AG09309 (cell line): ENCODE measurements at regions not wholly inside any gene's neighbourhood (a gene's known extent, or its start where the extent isn't known, plus 50 kb on each side); places are given as distances from the start of the nearest gene placed in this dataset.

ENCODE experiments used
- DNase-seq: peaks from one replicate; pipeline ENCODE4 v3.0.0-alpha.2; 2010; ENCODE audit warnings: low read depth
- H3K4me3 ChIP-seq: 2 replicates; pipeline ENCODE4 v1.5.1; 2011; ENCODE audit warnings: mild to moderate bottlenecking, low read depth, low read length, moderate library complexity; ENCODE audit not compliant: control insufficient read depth
- TF ChIP-seq, protein P1 (sequence below): IDR thresholded peaks from 2 replicates; pipeline ENCODE4 v1.5.1; 2011; ENCODE audit warnings: mild to moderate bottlenecking, low read depth, low read length, inconsistent platforms; ENCODE audit not compliant: insufficient read depth, control insufficient read depth; ENCODE audit errors: missing control alignments

DNA sequence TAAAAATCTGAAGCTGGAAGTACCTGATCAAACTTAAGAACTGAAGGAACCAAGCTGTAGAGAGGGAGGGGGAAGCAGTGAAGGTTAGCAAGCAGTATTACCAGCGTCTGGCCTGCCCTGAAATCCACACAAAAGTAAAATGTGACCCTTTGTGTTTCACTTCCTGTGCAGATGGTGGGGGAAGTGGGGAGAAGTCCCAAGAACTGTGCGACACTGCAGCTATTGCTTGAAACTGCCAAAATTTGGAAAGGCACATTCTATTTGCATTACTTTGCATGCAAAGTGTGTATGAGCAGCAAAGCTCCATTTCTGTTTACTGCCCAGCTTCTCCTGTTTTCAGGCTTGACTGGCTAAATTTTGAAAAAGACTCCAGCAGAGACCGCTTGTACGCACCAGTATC is 72.1 kb upstream of the BMAL1 start:
- no peak for DNase-seq
- TF ChIP-seq, protein P1, sequence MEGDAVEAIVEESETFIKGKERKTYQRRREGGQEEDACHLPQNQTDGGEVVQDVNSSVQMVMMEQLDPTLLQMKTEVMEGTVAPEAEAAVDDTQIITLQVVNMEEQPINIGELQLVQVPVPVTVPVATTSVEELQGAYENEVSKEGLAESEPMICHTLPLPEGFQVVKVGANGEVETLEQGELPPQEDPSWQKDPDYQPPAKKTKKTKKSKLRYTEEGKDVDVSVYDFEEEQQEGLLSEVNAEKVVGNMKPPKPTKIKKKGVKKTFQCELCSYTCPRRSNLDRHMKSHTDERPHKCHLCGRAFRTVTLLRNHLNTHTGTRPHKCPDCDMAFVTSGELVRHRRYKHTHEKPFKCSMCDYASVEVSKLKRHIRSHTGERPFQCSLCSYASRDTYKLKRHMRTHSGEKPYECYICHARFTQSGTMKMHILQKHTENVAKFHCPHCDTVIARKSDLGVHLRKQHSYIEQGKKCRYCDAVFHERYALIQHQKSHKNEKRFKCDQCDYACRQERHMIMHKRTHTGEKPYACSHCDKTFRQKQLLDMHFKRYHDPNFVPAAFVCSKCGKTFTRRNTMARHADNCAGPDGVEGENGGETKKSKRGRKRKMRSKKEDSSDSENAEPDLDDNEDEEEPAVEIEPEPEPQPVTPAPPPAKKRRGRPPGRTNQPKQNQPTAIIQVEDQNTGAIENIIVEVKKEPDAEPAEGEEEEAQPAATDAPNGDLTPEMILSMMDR, result no peak
- H3K4me3 ChIP-seq, result no peak overlapping the region

DNA sequence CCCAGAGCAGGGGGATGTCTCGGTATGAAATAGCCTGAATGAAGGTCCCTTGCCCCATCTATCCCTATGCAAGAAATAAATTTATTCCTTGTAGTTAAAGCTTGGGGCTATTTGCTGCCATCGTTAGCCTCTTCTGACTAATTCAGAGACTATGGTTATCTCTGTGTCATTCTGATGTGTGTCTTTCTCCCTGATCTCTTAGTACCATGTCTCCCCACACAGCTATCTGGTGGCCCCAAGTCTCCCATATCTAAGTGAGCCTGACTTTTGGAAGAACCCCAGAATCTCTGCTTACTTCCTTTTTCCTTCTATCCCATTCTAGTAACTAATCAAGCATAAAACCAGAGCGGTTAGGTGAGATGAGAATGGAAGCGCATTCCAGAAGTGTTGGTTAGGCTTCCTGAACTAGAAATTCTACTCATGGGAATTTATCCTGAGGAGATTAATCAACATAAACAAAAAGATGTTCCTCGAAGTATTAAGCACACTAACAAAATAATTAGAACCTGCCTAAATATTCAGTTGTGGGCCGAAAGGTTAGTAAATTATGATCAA is 71.4 kb upstream of the BMAL1 start:
- DNase-seq, result no peak
- no peak overlapping the region for H3K4me3 ChIP-seq
- TF ChIP-seq, protein P1, result no peak

DNA sequence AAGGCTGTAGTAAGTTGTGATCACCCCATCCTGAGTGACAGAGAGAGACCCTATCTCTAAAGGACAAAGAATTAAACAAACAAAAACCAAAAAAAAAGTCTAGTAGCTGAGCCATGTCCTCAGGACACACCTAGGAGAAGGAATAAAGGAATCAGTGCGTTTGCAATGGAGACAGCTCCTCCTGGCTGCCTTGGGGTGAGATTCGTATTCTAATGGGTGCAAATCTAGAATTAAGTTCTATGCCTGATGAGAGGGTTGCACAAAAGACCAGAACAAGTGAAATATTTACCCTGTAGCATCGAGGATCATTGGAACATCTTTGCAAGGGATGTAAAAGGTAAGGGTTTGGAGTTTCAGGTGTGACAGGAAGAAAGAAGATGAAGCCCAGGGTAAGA is 70.3 kb upstream of the BMAL1 start:
- TF ChIP-seq, protein P1, result no peak
- no peak for DNase-seq
- H3K4me3 ChIP-seq, result no peak overlapping the region

DNA sequence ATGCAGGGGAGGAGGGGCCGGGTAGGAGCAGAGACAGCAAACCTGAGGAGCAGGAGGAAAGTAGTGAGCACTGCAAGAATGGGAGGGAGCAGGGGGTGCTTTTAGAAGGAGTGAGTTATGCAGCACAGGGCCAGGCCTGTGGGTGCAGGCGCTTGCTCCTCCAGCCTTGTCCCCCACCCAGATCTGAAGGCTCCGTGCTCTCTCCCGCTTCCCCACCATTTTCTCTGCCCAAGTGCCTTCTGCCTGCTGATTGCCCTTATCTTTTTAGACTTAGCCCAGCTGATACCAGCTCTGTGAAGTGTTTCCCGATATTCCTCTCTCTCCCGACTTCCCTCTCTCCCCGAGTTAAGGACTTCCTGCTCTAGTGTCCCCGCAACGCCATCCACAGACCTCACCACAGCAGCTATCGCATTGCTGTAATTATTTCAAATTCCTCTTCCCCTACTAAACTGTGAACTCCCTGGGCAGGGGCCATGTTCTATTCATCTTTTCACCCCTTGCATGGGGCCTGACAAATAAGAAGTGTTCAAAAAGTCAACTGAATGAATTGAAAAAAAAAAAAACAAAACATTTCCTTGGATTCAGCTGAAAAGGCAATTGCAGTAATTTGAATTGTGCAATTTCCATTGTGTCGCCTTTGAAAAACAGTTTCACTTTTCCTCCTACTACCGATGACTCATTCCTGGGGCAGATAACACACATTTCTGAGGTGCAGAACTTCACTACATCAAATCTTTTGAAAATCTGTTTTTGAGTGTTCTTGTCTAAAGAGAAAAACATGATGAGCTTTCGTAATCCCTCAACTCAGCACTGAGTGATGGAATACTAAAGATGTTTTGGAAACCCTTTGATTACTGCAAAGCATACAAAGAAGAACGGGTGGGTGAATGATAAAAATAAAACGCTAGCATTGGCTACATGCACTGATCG is 69.7 kb upstream of the BMAL1 start:
- peak overlapping the region; percentile 27 for H3K4me3 ChIP-seq
- TF ChIP-seq, protein P1, result no peak
- peak; percentile 73 for DNase-seq

DNA sequence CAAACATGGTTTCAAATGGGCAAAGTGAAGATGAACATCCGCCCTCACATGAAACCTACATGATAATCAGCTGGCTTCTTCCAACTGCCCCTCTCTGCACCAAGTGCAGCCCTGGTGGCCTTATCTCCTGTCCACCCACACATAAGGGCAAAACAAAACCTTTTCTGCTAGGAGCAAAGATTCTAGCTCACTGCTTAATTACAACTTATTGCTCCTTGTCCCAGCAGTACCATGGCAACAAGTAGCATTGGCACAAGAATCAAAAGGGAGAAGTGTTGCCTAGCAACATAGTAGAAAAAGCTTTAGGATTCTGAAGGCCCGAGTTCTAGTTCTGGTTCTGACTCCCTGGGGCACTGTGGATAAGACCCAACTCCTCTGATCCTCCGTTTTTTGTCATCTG is 68.7 kb upstream of the BMAL1 start:
- TF ChIP-seq, protein P1, result no peak
- DNase-seq, result no peak
- no peak overlapping the region for H3K4me3 ChIP-seq

DNA sequence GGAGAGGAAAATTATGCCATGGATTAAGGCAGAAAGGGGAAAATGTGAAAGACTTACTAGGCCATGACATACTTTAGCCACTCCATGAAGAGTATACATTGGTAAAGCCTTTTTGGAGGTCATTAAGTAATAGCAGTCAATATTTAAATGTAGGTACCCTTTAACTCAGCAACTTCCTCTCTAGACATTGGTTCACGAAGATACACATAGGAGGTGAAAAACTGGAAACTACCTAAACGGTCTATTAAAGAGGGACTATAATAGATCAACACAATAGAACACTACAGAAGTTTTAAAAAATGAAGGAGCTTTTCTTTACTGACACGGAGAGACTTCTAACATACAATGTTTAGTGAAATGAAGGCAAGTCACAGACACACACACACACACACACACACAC is 68.2 kb upstream of the BMAL1 start:
- no peak for DNase-seq
- H3K4me3 ChIP-seq, result no peak overlapping the region
- TF ChIP-seq, protein P1, result no peak
